ENCODE measurements at regions not wholly inside any gene's neighbourhood (a gene's known extent, or its start where the extent isn't known, plus 50 kb on each side); places are given as distances from the start of the nearest gene placed in this dataset.
"Not testable (repeated sequence)": the region's sequence is repeated elsewhere in the genome, so short reads cannot be mapped to it uniquely, and the experiment has no call there.

- no peak for DNase-seq
These were observed 177.6 kb upstream of the OLFM3 start for GRCh38 chr1:102174259-102174863.

GRCh38 chr1:102172200-102172599, 175.5 kb upstream of the OLFM3 start:
- no peak for DNase-seq

GRCh38 chr1:102163799-102164198, 167.1 kb upstream of the OLFM3 start:
- no peak for DNase-seq

- no peak for DNase-seq
These were observed 154.5 kb upstream of the OLFM3 start for GRCh38 chr1:102151242-102151641.

- no peak for DNase-seq
These were observed 124.2 kb upstream of the OLFM3 start for GRCh38 chr1:102120910-102121309.

GRCh38 chr1:102118150-102118549, 121.4 kb upstream of the OLFM3 start:
- DNase-seq, result no peak

GRCh38 chr1:102110586-102110985, 113.9 kb upstream of the OLFM3 start:
- DNase-seq, result no peak

GRCh38 chr1:102109493-102109892, 112.8 kb upstream of the OLFM3 start:
- DNase-seq, result not testable (repeated sequence)

- no peak for DNase-seq
These were observed 110.7 kb upstream of the OLFM3 start for GRCh38 chr1:102107441-102107840.

GRCh38 chr1:102105931-102106550, 109.3 kb upstream of the OLFM3 start:
- DNase-seq, result no peak

GRCh38 chr1:102103646-102104045, 106.9 kb upstream of the OLFM3 start:
- DNase-seq, result no peak

GRCh38 chr1:102102276-102102780, 105.6 kb upstream of the OLFM3 start:
- DNase-seq, result no peak

GRCh38 chr1:102100666-102101065, 103.9 kb upstream of the OLFM3 start:
- DNase-seq, result no peak

GRCh38 chr1:102099916-102100315, 103.2 kb upstream of the OLFM3 start:
- DNase-seq, result no peak

GRCh38 chr1:102098536-102098935, 101.8 kb upstream of the OLFM3 start:
- no peak for DNase-seq

GRCh38 chr1:102098081-102098480, 101.4 kb upstream of the OLFM3 start:
- DNase-seq, result no peak

- no peak for DNase-seq
These were observed 100.7 kb upstream of the OLFM3 start for GRCh38 chr1:102097451-102097850.

- DNase-seq, result no peak
These were observed 99.4 kb upstream of the OLFM3 start for GRCh38 chr1:102096162-102096561.

- DNase-seq, result no peak
These were observed 93.1 kb upstream of the OLFM3 start for GRCh38 chr1:102089791-102090190.

- no peak for DNase-seq
These were observed 89.2 kb upstream of the OLFM3 start for GRCh38 chr1:102085896-102086295.

- no peak for DNase-seq
These were observed 88.2 kb upstream of the OLFM3 start for GRCh38 chr1:102084771-102085535.

GRCh38 chr1:102083192-102083591, 86.5 kb upstream of the OLFM3 start:
- DNase-seq, result no peak

- DNase-seq, result no peak
These were observed 78.1 kb upstream of the OLFM3 start for GRCh38 chr1:102074874-102075273.

GRCh38 chr1:102071451-102071850, 74.7 kb upstream of the OLFM3 start:
- no peak for DNase-seq
